HUDEP-2 (cell line): ENCODE measurements at regions not wholly inside any gene's neighbourhood (a gene's known extent, or its start where the extent isn't known, plus 50 kb on each side); places are given as distances from the start of the nearest gene placed in this dataset.
"Not testable (repeated sequence)": the region's sequence is repeated elsewhere in the genome, so short reads cannot be mapped to it uniquely, and the experiment has no call there.

Experiments used
- DNase-seq, 76 experiments: peaks; one replicate each; lab custom pipeline; 2025; ENCODE audit not compliant: unreplicated experiment in 76 of 76; lab: John Stamatoyannopoulos, UW

- no peak for DNase-seq
Measured at GRCh38 chr2:131584380-131584779, 56.7 kb downstream of the CCDC74A start.

GRCh38 chr2:131584940-131585339 is 57.3 kb downstream of the CCDC74A start:
- no peak for DNase-seq

GRCh38 chr2:131588152-131588873 is 60.6 kb downstream of the CCDC74A start:
- DNase-seq = no peak

DNA sequence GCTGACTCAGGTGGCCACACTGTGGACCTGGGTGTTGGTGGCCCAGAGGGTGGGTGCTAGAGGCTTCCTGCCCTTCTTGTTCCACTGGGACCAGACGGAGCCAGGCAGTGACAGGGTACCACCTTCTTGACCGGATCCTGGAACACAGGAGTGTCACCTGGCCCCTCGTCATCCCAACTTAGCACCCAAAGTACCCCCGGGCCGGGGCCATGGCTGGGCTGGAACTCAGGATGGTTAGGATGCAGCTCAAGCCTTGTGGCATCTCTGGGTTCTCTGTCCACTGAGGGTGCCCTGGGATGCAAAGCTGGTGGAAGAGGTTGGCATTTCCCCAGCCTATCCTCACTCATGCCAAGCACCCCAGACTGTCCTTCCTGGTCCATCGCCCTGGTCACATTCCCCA is 61.4 kb downstream of the CCDC74A start:
- not testable (repeated sequence) for DNase-seq

DNA sequence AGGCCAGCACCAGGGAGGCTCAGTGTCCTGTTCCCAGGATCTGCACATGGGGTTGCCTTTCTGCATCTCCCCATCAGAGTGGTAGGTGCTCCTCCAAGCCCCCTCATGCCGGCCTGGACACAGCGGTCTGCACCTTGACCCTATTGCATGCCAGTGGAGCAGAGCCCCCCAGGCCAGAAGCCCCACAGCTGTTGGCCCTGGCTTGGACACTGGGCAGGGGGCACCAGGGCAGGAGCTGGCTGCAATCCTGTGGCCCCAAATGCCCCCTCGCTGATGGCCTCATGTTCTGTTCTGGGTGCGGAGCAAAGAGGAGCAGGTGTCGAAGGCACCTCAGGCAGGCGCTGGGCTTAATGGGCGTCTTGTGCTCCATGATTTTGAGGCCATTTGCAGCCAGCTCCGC is 62.7 kb downstream of the CCDC74A start:
- no peak for DNase-seq

DNA sequence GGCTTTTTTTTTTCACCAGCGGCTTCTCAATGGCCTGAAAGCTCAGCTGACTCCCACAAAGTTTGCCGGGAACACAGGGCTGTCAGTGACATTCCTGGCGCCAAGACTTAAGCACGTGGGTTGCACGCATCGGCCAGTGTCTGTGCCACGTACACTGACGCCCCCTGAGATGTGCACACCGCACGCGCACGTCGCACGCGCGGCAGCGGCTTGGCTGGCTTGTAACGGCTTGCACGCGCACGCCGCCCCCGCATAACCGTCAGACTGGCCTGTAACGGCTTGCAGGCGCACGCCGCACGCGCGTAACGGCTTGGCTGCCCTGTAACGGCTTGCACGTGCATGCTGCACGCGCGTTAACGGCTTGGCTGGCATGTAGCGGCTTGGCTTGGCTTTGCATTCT is 63.2 kb downstream of the CCDC74A start:
- DNase-seq = no peak

- not testable (repeated sequence) for DNase-seq
Measured at GRCh38 chr2:131596561-131596960, 68.9 kb downstream of the CCDC74A start.

DNA sequence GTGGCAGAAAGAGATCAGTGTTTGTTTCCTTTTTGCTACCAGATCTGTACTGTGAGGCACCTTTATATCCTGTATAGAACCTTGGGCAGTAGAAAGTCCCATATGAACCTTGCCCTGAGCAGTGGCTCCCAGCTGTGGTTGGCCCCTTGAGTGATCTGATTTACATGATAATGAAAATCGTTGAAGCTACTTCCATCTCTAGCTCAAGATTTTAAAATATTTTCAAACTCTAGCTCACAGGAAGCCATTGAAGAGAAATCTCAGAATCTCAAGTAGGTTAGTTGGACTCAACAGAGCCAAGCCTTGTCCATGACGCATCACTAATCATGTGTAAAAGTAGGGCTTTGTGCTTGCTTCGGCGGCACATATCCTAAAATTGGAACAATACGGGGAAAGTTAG is 74.8 kb downstream of the CCDC74A start:
- DNase-seq = not testable (repeated sequence)

GRCh38 chr2:131604652-131605051 is 77.0 kb downstream of the CCDC74A start:
- not testable (repeated sequence) for DNase-seq

DNA sequence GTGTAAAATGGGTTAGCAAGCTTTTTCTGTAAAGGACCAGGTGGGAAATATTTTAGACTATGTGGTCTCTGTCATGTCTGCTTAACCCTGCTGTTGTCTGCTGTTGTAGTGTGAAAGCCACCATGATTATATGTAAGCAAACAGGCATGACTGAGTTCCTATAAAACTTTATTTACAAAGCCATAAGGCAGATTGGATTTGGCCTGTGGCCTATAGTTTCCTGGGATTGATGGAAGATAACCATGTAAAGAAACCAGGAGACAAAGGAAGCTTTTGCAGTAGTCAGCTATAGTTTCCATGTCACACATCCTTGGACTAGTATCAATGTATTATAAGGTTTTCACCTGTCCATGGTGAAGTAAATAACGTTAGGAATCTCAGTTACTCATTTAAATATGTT is 78.7 kb downstream of the CCDC74A start:
- DNase-seq = not testable (repeated sequence)

GRCh38 chr2:131607056-131607455 is 79.4 kb downstream of the CCDC74A start:
- not testable (repeated sequence) for DNase-seq

- not testable (repeated sequence) for DNase-seq
Measured at GRCh38 chr2:131614539-131614938, 86.9 kb downstream of the CCDC74A start.

DNA sequence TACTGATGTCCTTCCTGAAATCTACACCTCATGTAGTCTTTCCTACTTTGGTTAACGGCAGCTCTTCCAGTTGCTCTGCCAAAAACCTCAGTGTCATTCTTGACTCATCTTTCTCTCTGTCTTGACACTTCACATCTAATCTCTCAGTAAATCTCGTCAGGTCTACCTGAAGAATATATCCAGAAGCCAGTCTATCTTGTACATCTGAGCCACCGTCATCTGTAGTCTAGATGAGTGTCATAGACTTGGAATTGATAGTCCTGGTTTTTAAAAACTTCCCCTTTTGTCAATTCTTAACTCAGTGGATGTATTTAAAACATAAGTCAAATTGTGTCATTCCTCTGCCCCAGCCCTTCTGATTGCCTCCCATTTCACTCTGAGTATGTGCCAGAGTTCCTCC is 90.6 kb downstream of the CCDC74A start:
- not testable (repeated sequence) for DNase-seq

DNA sequence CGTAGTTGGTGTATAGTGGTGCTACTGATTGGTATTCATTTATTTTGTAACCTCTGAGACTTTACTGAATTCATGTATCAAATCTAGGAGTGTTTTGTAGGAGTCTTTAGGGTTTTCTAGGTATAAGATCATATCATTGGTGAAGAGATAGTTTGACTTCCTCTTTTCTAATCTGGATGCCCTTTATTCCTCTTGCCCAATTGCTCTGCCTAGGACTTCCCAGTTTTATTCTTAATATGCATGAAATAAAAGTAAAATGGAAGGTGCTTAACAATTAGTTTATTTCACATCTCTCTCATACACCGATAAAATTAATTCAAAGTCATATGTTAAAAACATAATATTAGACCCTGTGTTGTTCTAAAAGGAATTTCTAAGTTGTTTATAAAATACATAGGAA is 95.2 kb downstream of the CCDC74A start:
- DNase-seq = not testable (repeated sequence)

DNA sequence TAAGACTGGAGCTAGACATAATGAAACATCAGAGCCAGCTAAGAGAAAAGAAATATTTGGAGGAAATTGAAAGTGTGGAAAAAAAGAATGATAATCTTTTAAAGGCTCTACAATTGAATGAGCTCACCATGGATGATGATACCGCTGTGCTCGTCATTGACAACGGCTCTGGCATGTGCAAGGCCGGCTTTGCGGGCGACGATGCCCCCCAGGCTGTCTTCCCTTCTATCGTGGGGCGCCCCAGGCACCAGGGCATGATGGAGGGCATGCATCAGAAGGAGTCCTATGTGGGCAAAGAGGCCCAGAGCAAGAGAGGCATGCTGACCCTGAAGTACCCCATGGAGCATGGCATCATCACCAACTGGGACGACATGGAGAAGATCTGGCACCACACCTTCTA is 98.3 kb downstream of the CCDC74A start:
- DNase-seq = not testable (repeated sequence)

DNA sequence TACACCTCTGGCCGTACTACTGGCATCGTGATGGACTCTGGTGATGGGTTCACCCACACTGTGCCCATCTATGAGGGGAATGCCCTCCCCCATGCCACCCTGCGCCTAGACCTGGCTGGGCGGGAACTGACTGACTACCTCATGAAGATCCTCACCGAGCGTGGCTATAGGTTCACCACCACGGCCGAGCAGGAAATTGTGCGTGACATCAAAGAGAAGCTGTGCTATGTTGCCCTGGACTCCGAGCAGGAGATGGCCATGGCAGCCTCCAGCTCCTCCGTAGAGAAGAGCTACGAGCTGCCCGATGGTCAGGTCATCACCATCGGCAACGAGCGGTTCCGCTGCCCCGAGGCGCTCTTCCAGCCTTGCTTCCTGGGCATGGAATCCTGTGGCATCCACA is 98.9 kb downstream of the CCDC74A start:
- not testable (repeated sequence) for DNase-seq

GRCh38 chr2:131627777-131628176 is 100.1 kb downstream of the CCDC74A start:
- DNase-seq = not testable (repeated sequence)

DNA sequence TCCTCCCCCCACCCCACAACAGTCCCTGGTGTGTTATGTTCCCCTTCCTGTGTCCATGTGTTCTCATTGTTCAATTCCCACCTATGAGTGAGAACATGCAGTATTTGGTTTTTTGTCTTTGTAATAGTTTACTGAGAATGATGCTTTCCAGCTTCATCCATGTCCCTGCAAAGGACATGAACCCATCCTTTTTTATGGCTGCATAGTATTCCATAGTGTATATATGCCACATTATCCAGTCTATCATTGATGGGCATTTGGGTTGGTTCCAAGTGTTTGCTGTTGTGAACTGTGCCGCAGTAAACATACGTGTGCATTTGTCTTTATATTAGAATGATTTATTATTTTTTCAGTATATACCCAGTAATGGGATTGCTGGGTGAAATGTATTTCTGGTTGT is 104.0 kb downstream of the CCDC74A start:
- DNase-seq = not testable (repeated sequence)

DNA sequence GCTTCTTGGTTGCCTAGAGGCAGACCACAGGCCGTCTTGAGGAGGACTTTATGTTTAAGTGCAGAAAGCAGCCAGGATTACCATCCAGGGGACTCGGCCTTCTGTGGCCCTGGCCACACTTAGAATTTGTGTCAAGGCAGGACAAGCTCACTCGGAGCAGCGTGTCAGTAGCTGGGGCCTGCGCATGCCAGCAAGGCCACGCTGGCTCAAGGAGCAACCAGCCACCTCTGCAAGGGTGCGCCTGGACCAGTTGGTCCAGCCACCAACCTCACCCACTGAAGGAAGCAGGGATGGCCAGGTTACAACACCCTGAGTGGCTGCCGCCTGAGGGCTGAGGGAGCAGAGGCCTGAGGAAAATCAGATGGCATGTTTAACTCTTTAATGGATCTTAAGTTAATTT is 105.7 kb downstream of the CCDC74A start:
- not testable (repeated sequence) for DNase-seq

DNA sequence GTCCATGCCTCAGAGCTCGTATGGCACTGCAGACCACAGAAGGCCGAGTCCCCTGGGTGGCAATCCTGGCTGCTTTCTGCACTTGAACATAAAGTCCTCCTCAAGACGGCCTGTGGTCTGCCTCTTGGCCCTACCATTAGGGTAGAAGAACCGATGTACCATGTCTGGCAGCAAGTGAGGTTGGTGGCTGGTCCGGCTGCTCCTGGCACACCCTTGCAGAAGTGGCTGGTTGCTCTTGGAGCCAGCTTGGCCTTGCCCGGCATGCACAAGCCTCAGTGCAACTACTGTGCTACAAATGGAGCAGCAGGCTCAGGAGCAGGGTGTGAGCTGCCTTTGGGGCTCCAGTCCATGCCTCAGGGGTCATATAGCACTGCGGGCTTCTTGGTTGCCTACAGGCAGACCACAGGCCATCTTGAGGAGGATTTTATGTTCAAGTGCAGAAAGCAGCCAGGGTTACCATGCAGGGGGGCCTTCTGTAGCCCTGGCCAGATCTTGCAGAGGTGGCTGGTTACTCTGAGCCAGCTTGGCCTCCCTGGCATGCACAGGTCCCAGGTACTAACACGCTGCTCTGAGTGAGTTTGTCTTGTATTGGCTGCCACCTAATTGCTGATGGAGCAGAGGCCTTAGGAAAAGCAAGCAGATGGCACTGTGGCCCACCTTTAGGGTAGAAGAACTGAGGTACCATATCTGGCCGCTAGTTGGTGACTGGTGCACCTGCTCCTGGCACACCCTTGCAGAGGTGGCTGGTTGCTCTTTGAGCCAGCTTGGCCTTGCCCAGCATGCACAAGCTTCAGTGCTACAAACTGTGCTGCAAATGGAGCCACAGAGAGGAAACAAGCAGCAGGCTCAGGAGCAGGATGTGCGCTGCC is 106.4 kb downstream of the CCDC74A start:
- DNase-seq = not testable (repeated sequence)

- no peak for DNase-seq
Measured at GRCh38 chr2:131635611-131636010, 107.9 kb downstream of the CCDC74A start.
